ENCODE measurements at regions not wholly inside any gene's neighbourhood (a gene's known extent, or its start where the extent isn't known, plus 50 kb on each side); places are given as distances from the start of the nearest gene placed in this dataset.
A peak's percentile ranks its signal among the peaks of the same experiment; 100 is the strongest.

DNA sequence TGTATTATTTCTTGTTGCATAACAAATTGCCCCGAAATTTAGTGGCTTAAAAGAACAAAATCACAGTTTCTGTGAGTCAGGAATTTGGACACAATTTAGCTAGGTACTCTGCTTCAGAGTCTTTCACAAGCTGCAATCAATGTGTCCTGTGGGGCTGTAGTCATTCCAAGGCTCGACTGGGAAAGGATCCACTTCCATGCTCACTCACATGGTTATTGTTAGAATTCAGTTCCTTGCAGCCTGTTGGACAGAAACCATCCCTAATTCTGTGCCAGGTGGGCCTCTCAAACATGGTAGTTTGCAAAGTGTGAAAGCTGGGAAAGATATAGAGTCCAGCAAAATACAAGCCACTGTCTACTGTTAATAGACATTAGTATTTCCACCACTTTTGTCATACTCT is 59.7 kb upstream of the ARID2 start:
- Histone ChIP-seq H3K36me3 (no peaks in the 10 kb centered on the region), H3K9me3 (no peaks in the 10 kb centered on the region), H3K27ac (no peak overlapping the region), H3K27me3 (no peaks in the 10 kb centered on the region), H3K4me3 (no peak overlapping the region), H3K4me1 (peaks cover 24 to 29% of the 10 kb centered on the region in 2 donors)
- intact Hi-C loops (cut with DNase I; ENCODE audit: low total_unique reads) (loop anchor here (2.0 to 5.0 kb wide), 2 partner anchors 21 to 58 kb away; partner anchors contain the start of gene ARID2), in situ Hi-C loops (cut with MboI; ENCODE audit: low sequenced_read_pairs in 4 of 4) (no loop called here)
- ATAC-seq (peak; percentile 45 to 49), DNase-seq (peak; percentile 6 to 25)
- TF ChIP-seq, protein P1, sequence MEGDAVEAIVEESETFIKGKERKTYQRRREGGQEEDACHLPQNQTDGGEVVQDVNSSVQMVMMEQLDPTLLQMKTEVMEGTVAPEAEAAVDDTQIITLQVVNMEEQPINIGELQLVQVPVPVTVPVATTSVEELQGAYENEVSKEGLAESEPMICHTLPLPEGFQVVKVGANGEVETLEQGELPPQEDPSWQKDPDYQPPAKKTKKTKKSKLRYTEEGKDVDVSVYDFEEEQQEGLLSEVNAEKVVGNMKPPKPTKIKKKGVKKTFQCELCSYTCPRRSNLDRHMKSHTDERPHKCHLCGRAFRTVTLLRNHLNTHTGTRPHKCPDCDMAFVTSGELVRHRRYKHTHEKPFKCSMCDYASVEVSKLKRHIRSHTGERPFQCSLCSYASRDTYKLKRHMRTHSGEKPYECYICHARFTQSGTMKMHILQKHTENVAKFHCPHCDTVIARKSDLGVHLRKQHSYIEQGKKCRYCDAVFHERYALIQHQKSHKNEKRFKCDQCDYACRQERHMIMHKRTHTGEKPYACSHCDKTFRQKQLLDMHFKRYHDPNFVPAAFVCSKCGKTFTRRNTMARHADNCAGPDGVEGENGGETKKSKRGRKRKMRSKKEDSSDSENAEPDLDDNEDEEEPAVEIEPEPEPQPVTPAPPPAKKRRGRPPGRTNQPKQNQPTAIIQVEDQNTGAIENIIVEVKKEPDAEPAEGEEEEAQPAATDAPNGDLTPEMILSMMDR (IDR thresholded peaks at IDR 0.05 in 4 of 5, conservative IDR thresholded peaks at IDR 0.05 in 1 of 5): no peak
- no peak for TF ChIP-seq POLR2A (IDR thresholded peaks at IDR 0.05)

- Histone ChIP-seq H3K4me3 (no peak overlapping the region), H3K27me3 (no peaks in the 10 kb centered on the region), H3K4me1 (peaks cover 24 to 29% of the 10 kb centered on the region in 2 donors), H3K9me3 (no peaks in the 10 kb centered on the region), H3K27ac (peak overlapping the region; percentile 48 to 59 (median 50)), H3K36me3 (no peaks in the 10 kb centered on the region)
- DNase-seq (no peak), ATAC-seq (no peak)
- TF ChIP-seq POLR2A (IDR thresholded peaks at IDR 0.05): no peak
- TF ChIP-seq, protein P1 (IDR thresholded peaks at IDR 0.05 in 4 of 5, conservative IDR thresholded peaks at IDR 0.05 in 1 of 5): no peak
- intact Hi-C loops (cut with DNase I; ENCODE audit: low total_unique reads): loop anchor here (2.0 to 5.0 kb wide), 2 partner anchors 22 to 57 kb away; partner anchors contain the start of gene ARID2
- in situ Hi-C loops (cut with MboI; ENCODE audit: low sequenced_read_pairs in 4 of 4): no loop called here
These were observed 59.0 kb upstream of the ARID2 start for GRCh38 chr12:45670346-45671065.

DNA sequence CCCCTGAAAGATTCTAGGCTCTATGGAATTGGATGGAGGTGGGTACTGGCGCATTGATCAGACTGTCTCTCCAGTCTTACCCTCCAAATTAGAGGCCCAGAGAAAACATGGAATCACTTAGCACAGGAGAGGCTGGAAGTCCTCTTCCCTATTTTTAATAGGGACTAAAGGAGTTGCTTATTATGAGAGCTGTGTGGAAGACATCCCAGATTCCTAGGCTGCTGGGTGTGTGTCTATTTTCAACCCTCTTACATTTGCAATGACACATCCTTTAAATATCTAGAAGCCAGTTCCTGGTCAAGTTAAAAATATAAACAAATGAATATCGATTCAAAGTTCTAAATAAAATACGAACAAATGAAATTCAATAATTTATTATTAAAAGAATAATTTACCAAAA is 58.3 kb upstream of the ARID2 start:
- no peaks in the 10 kb centered on the region for H3K27me3 ChIP-seq
- TF ChIP-seq, protein P1 (IDR thresholded peaks at IDR 0.05 in 4 of 5, conservative IDR thresholded peaks at IDR 0.05 in 1 of 5): no peak
- no peak for TF ChIP-seq POLR2A (IDR thresholded peaks at IDR 0.05)
- H3K4me1 ChIP-seq: peaks cover 24 to 29% of the 10 kb centered on the region in 2 donors
- no peak overlapping the region for H3K4me3 ChIP-seq
- H3K9me3 ChIP-seq: no peaks in the 10 kb centered on the region
- peak; percentile 29 to 33 for DNase-seq
- H3K36me3 ChIP-seq: no peaks in the 10 kb centered on the region
- intact Hi-C loops (cut with DNase I; ENCODE audit: low total_unique reads) (loop anchor here (2.0 to 5.0 kb wide), 2 partner anchors 22 to 56 kb away; partner anchors contain the start of gene ARID2), in situ Hi-C loops (cut with MboI; ENCODE audit: low sequenced_read_pairs in 4 of 4) (no loop called here)
- peak; percentile 98 for ATAC-seq
- H3K27ac ChIP-seq: peak overlapping the region; percentile 48 to 59 (median 50)

GRCh38 chr12:45674181-45674977 is 55.1 kb upstream of the ARID2 start:
- TF ChIP-seq, protein P1 (IDR thresholded peaks at IDR 0.05 in 4 of 5, conservative IDR thresholded peaks at IDR 0.05 in 1 of 5): no peak
- TF ChIP-seq POLR2A (IDR thresholded peaks at IDR 0.05): no peak
- peaks cover 12 to 21% of the 10 kb centered on the region in 2 donors for H3K4me1 ChIP-seq
- in situ Hi-C loops (cut with MboI; ENCODE audit: low sequenced_read_pairs in 4 of 4): no loop called here
- H3K27ac ChIP-seq: no peak overlapping the region
- H3K36me3 ChIP-seq: no peaks in the 10 kb centered on the region
- ATAC-seq (no peak), DNase-seq (no peak)
- no peaks in the 10 kb centered on the region for H3K9me3 ChIP-seq
- no peaks in the 10 kb centered on the region for H3K27me3 ChIP-seq
- no peak overlapping the region for H3K4me3 ChIP-seq
- intact Hi-C loops (cut with DNase I; ENCODE audit: low total_unique reads): loop anchor here (5.0 kb wide), 1 partner anchor 53 kb away; the partner anchor contains the start of gene ARID2
